Activated CD4-positive, alpha-beta memory T cell treated with anti-CD3 and anti-CD28 coated beads for 36 hours (primary cell): ENCODE measurements at regions not wholly inside any gene's neighbourhood (a gene's known extent, or its start where the extent isn't known, plus 50 kb on each side); places are given as distances from the start of the nearest gene placed in this dataset.

Experiments used
- CTCF ChIA-PET: fragments of 350-600 bp; sonication (Branson Sonifier 250); formaldehyde crosslinking; loops from one replicate; lab custom pipeline; 2021; ENCODE audit warnings: antibody characterized with exemption, inconsistent platforms; lab: Charles Lee
- POLR2A ChIA-PET: fragments of 350-600 bp; sonication (Branson Sonifier 250); formaldehyde crosslinking; loops from one replicate; lab custom pipeline; 2021; ENCODE audit warnings: antibody characterized with exemption; lab: Charles Lee
- DNase-seq: peaks from one replicate; pipeline ENCODE4 v3.0.0-alpha.2; 2020
- H3K27ac Mint-ChIP-seq: one replicate; pipeline ENCODE4 v1.8.0; 2021; ENCODE audit warnings: mixed read lengths
- H3K27me3 Mint-ChIP-seq: one replicate; pipeline ENCODE4 v1.8.0; 2021; ENCODE audit warnings: mixed read lengths
- H3K36me3 Mint-ChIP-seq: one replicate; pipeline ENCODE4 v1.8.0; 2021; ENCODE audit warnings: mixed read lengths
- H3K4me1 Mint-ChIP-seq: one replicate; pipeline ENCODE4 v1.8.0; 2021; ENCODE audit warnings: low read depth, mixed read lengths
- H3K4me3 Mint-ChIP-seq: one replicate; pipeline ENCODE4 v1.8.0; 2021; ENCODE audit warnings: mild to moderate bottlenecking, mixed read lengths
- H3K9me3 Mint-ChIP-seq: one replicate; pipeline ENCODE4 v1.8.0; 2021; ENCODE audit warnings: mixed read lengths
- intact Hi-C: fragments of 100-400 bp; cut with micrococcal nuclease; formaldehyde crosslinking; loops from one replicate; pipeline ENCODE4 v1.15.1; 2023

DNA sequence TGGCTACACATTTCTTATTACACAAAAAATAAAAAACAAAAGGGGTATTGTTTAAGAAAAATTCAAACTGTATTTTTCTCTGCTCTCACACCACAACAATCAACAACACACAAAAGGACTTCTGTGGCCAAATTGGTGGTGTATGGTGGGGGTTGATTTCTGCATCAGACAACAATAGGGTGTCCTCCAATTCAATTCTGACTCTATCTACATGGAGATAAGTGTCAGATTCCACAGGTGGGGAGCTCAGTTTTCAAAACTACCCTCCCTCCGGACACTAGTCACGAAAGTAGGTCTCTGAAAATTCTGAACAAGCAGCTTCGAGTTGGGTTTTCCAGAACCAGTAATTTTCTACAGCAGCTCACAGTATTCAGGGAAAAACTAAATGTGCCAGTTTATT is 744.9 kb upstream of the NCAM2 start:
- Mint-ChIP-seq H3K36me3 (no peaks in the 10 kb centered on the region), H3K4me1 (no peaks in the 10 kb centered on the region), H3K27ac (no peak overlapping the region), H3K27me3 (no peaks in the 10 kb centered on the region), H3K4me3 (no peak overlapping the region), H3K9me3 (peaks cover 2% of the 10 kb centered on the region)
- intact Hi-C loops = no loop called here
- no peak for DNase-seq
- POLR2A ChIA-PET = no interaction called here
- CTCF ChIA-PET = no interaction called here

DNA sequence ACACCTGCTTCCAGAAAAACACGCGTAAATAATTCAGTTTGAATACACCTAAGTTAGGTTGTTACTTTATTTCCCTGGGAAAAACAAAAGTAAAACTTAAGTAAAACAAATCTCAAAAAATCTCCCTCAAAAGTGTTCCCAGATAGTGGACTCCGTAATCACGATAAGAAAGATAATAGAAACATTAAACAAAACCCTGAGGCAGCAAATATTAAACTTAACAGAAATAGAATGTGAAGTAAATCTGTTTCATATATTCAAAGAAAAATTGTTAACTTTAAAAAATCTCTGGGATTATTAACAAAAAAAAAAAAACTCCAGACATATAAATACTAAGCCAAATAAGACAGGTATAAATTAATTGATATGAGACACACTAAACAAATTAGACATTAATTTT is 743.2 kb upstream of the NCAM2 start:
- Mint-ChIP-seq H3K9me3 (peaks cover 5% of the 10 kb centered on the region), H3K4me1 (no peaks in the 10 kb centered on the region), H3K4me3 (no peak overlapping the region), H3K27me3 (no peaks in the 10 kb centered on the region), H3K27ac (no peak overlapping the region), H3K36me3 (no peaks in the 10 kb centered on the region)
- CTCF ChIA-PET = no interaction called here
- intact Hi-C loops = no loop called here
- POLR2A ChIA-PET = no interaction called here
- no peak for DNase-seq

DNA sequence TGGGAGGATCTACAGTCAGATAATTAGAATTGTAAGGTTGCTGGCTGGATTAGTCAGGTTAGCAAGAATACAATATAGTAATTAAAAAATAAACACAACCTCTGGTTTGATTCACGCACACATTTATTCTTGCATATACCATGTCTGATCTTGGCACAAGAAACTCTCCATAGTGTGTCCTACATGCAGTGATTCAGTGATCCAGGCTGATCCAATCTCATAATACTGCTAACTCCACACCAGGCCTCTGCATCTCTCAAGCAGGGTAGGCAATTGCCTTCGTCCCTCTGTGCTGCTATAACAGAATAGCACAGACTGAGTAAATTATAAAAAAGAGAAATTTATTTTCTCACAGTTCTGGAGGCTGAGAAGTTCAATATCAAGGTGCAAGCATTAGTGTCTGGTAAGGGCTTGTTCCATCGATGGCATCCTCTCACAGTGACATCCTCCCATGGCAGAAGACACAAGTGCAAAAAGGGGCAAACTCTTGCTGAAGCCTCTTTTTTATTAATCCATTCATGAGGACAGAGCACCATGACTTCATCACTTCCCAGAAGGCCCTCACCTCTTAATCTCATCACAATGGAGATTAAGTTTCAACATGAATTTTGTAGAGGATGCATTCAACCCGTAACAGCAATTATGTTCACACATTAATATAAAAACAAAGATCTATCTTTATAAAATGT is 741.0 kb upstream of the NCAM2 start:
- Mint-ChIP-seq H3K4me3 (no peak overlapping the region), H3K4me1 (no peaks in the 10 kb centered on the region), H3K36me3 (no peaks in the 10 kb centered on the region), H3K27ac (no peak overlapping the region), H3K9me3 (peaks cover 7% of the 10 kb centered on the region), H3K27me3 (no peaks in the 10 kb centered on the region)
- no peak for DNase-seq
- POLR2A ChIA-PET = no interaction called here
- intact Hi-C loops = no loop called here
- CTCF ChIA-PET = no interaction called here

DNA sequence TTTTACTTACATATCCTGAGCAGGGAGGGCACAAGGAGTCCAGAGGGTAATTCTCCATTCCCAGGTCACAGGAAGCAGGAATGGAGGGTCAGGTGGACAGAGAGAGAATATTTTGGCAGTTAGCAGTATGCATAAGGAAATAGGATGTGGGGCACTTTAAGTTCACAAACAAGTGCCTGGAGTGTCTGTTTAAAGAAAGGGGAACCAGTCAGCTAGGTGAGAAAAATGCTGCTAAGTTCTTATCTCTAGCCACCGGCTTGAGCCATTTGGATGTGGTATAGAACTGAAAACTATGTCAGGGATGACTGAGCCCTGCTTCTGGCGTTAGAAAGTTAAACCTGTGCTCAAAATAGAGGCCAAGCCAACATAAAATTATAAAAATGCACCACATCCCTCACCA is 739.7 kb upstream of the NCAM2 start:
- Mint-ChIP-seq H3K9me3 (peaks cover 7% of the 10 kb centered on the region), H3K4me1 (no peaks in the 10 kb centered on the region), H3K27me3 (no peaks in the 10 kb centered on the region), H3K27ac (no peak overlapping the region), H3K4me3 (no peak overlapping the region), H3K36me3 (no peaks in the 10 kb centered on the region)
- POLR2A ChIA-PET = no interaction called here
- no peak for DNase-seq
- CTCF ChIA-PET = no interaction called here
- intact Hi-C loops = no loop called here

DNA sequence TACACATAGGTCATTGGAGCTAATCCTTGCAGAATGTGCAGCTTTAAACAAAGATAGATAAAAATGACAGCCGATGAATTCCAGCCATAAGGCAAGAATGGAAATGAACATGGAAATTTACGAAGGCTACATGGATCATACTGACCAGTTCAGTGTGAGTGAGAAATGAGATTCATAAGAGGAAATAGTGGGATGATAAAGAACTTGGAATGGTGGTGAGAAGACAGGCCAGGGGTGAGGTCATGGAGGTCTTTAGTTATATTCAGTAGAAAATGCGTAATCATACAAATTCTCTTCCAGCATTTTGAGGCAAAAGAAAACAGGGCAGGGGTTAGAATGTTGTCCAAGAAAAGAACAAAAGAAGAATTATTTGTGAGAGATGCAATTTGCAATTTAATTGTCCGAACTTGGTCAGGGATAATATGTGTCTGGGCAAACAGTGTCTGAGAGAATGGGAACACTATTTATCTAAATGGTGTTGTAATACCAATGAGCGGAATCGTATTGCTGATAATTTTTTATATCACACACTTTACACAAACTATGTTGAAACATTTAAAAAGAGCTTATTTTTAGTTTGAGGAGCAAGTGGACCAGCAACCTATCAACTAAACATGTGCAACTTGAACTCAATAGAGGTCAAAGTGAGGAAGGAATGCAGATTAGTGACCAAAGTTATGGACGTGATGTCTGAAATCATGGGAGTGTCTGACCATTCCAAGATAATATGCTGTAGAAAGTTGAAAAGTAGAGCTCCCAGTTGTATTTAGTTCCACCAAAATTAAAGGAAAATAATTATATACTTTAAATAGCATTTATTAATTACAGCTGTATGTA is 739.0 kb upstream of the NCAM2 start:
- no peaks in the 10 kb centered on the region for H3K4me1 Mint-ChIP-seq
- H3K4me3 Mint-ChIP-seq = no peak overlapping the region
- ChIA-PET CTCF (no interaction called here), POLR2A (no interaction called here)
- H3K36me3 Mint-ChIP-seq = no peaks in the 10 kb centered on the region
- peaks cover 7% of the 10 kb centered on the region for H3K9me3 Mint-ChIP-seq
- intact Hi-C loops = no loop called here
- H3K27ac Mint-ChIP-seq = no peak overlapping the region
- DNase-seq = no peak
- no peaks in the 10 kb centered on the region for H3K27me3 Mint-ChIP-seq

DNA sequence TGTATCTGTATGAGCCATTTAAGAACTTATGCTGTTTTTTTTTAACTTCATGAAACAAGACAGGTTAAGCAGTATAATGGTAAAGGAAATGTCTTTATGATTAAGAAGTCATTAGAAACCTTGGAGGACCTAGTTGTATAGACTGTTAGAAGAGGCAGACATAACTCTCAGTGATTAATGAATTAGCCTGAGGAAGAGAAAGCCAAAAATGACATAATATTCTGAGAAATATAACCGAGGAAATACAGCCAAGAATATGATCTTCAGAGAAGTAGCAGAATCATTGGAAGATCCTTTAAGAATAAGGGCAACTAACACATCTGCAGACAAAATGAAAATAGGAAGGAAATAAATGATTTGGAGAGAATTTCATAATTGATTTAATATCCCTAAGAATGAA is 738.1 kb upstream of the NCAM2 start:
- Mint-ChIP-seq H3K4me1 (no peaks in the 10 kb centered on the region), H3K27me3 (no peaks in the 10 kb centered on the region), H3K27ac (no peak overlapping the region), H3K9me3 (peaks cover 11% of the 10 kb centered on the region), H3K4me3 (no peak overlapping the region), H3K36me3 (no peaks in the 10 kb centered on the region)
- DNase-seq = no peak
- POLR2A ChIA-PET = no interaction called here
- intact Hi-C loops = no loop called here
- CTCF ChIA-PET = no interaction called here

DNA sequence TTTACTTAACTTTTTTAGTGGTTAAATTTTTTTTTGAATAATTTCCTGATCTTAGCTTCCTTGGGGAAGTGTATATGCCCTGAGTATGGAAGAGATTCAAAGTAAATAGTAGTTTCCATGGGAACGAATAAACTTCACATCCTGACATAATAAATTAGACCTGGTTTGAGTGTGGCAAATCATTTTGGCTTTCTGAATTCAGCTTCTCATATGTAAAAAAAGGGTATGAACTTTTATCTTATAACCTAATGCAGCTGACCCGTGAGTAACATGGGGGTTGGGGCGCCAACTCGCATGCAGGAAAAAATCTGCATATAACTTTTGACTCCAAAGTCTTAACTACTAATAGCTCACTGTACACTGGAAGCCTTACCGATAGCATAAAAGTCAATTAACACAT is 736.8 kb upstream of the NCAM2 start:
- intact Hi-C loops = no loop called here
- Mint-ChIP-seq H3K4me1 (no peaks in the 10 kb centered on the region), H3K27ac (no peak overlapping the region), H3K4me3 (no peak overlapping the region), H3K9me3 (peaks cover 11% of the 10 kb centered on the region), H3K36me3 (no peaks in the 10 kb centered on the region), H3K27me3 (no peaks in the 10 kb centered on the region)
- ChIA-PET CTCF (no interaction called here), POLR2A (no interaction called here)
- DNase-seq = no peak

DNA sequence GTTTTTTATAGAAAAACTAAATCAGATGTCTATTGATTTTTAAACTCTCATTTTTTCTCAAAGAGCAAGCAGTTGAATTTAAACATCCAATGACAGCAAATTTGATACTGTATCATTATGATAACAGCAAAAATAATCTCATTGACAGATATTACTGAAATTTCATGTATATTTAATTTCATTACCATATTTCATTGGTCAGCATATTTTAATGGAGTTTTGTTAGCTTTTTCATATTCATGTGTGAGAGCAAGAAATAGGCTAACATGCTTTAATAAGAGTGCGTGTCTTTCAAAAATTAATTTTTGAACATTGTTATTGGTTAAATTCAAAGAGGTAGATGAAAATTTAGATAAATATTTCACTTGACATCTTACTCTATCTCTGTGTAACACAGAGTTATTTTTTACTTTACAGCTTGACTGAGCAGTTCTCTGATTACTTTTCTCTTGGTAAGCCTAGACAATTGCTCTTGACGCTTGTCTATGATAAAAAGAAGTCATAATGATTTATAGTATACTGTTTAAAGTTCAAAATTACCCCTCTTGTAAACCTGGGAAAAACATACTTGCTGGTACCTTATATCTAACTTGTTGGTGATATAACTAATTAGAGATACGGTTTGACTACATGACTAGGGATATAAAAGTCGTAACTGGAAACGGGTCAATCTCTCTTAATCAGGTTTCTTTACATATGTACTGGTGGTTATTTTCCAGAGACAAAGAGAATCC is 732.3 kb upstream of the NCAM2 start:
- H3K36me3 Mint-ChIP-seq = no peaks in the 10 kb centered on the region
- intact Hi-C loops = no loop called here
- H3K27me3 Mint-ChIP-seq = no peaks in the 10 kb centered on the region
- no peak overlapping the region for H3K27ac Mint-ChIP-seq
- ChIA-PET CTCF (no interaction called here), POLR2A (no interaction called here)
- H3K4me1 Mint-ChIP-seq = no peaks in the 10 kb centered on the region
- no peak overlapping the region for H3K4me3 Mint-ChIP-seq
- DNase-seq = no peak
- peaks cover 9% of the 10 kb centered on the region for H3K9me3 Mint-ChIP-seq

DNA sequence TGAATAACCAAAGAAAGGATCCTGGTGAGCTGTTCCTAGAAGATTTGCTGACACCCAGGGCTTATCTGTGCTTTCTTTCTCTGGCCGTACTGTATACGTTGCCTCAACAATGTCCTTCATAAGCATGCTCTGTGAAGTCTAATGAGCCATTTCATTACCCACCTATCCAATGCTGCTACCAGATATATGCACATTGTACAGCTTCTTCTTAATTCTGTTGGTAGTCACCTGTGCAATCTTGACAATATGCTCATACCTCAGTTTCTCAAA is 731.8 kb upstream of the NCAM2 start:
- no peaks in the 10 kb centered on the region for H3K4me1 Mint-ChIP-seq
- ChIA-PET CTCF (no interaction called here), POLR2A (no interaction called here)
- H3K27me3 Mint-ChIP-seq = no peaks in the 10 kb centered on the region
- no peak for DNase-seq
- H3K9me3 Mint-ChIP-seq = peaks cover 9% of the 10 kb centered on the region
- H3K4me3 Mint-ChIP-seq = no peak overlapping the region
- no peaks in the 10 kb centered on the region for H3K36me3 Mint-ChIP-seq
- intact Hi-C loops = no loop called here
- H3K27ac Mint-ChIP-seq = no peak overlapping the region

DNA sequence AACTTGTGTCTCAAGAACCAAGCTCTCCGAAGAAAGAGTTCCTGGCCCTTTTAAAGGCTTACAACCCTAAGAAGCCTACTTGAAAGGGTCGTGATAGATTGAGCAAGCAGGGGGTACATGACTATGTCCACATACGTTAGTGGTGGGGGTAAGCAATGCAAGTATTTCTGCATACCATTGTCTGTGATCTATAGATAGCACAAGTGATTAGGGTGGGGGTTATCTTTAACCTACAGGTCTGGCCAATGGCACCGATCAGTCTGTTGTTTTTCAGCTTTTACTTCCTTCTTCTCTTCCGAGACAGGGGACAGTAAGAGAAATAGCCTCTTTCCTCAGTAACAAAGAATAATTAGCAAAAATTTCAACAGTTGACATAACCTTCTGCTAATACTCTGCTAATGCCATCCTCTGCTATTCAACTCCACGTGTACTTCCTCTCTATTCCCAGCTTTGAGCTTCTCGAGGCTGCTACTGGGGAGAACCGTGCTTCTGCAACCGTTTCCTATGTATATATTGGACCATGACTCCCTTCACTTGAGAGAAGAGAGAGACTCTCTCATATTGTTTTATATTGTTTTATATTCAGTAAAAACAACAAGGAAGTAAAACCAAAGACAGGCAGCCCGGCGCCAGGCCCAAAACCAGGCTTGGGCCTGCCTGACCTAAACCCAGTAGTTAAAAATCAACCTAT is 727.7 kb upstream of the NCAM2 start:
- Mint-ChIP-seq H3K4me1 (no peaks in the 10 kb centered on the region), H3K27ac (no peak overlapping the region), H3K27me3 (no peaks in the 10 kb centered on the region), H3K4me3 (no peak overlapping the region), H3K36me3 (no peaks in the 10 kb centered on the region), H3K9me3 (peaks cover 12% of the 10 kb centered on the region)
- intact Hi-C loops = no loop called here
- DNase-seq = no peak
- ChIA-PET CTCF (no interaction called here), POLR2A (no interaction called here)

DNA sequence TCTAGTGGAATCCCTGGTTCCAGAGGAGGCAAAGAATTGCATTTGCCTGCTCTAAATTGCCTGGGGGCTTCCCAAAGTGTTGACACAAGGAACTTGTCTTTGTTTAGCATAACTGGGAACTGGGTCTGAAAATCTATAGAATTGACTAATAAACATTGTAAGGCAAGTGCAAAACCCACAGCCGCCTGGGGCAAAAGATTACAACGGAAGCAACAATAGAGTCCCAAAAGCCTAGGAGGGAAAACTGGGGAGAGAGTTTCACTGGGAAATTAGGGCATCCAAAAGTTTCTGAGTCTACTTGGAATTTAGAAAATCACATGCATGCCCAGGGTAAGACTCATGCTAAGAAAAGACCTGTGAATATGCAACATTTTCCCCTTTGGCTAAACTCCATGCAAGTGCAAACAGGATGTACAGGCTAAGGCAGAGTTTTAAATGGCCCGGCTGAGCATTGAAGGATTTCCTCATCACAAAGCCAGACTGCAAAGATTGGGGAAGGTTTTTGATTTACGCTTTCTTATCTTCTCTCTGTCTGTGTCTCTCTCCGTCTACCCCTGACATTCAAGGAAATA is 725.3 kb upstream of the NCAM2 start:
- DNase-seq = no peak
- Mint-ChIP-seq H3K36me3 (no peaks in the 10 kb centered on the region), H3K4me1 (no peaks in the 10 kb centered on the region), H3K9me3 (peaks cover 15% of the 10 kb centered on the region), H3K27me3 (no peaks in the 10 kb centered on the region), H3K27ac (no peak overlapping the region), H3K4me3 (no peak overlapping the region)
- CTCF ChIA-PET = no interaction called here
- POLR2A ChIA-PET = no interaction called here
- intact Hi-C loops = no loop called here

DNA sequence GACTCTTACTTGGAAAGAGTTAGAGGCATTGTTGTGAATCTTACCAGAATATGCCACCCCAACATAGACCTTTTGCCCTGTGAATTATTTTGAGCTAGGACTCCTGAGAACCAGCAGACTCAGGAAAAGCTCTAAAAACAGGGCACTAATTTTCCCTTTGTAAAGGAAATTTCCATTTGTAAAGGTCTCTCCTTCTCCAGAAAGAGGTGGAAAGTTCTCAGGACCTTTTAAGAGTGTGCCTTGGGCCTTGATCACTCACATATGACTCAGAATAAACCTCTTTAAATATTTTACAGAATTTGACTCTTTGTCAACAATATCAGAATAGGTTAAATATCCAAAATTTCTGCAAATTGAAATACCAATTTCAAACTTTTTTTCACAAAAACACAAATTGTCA is 721.8 kb upstream of the NCAM2 start:
- Mint-ChIP-seq H3K27me3 (no peaks in the 10 kb centered on the region), H3K36me3 (no peaks in the 10 kb centered on the region), H3K4me3 (no peak overlapping the region), H3K27ac (no peak overlapping the region), H3K4me1 (no peaks in the 10 kb centered on the region), H3K9me3 (peaks cover 13% of the 10 kb centered on the region)
- no peak for DNase-seq
- ChIA-PET CTCF (no interaction called here), POLR2A (no interaction called here)
- intact Hi-C loops = no loop called here
